ENCODE measurements at regions not wholly inside any gene's neighbourhood (a gene's known extent, or its start where the extent isn't known, plus 50 kb on each side); places are given as distances from the start of the nearest gene placed in this dataset.

- no peaks in the 10 kb centered on the region for H3K27me3 ChIP-seq (ENCODE audit: control insufficient read depth, insufficient read depth, low read length)
- DNase-seq (ENCODE audit: low read depth, low spot score), result no peak
- TF ChIP-seq CTCF (IDR thresholded peaks at IDR 0.05; ENCODE audit: low read depth, low read length), result no peak
- ChIA-PET CTCF (interaction anchor here (0.5 kb wide), 1 partner anchor 105 kb away, joined by 3 read pairs; no protein-coding TSS in a partner anchor), POLR2A (no interaction called here)
- H3K27ac ChIP-seq (ENCODE audit: low read depth, low read length), result no peak overlapping the region
- no peaks in the 10 kb centered on the region for H3K9me3 ChIP-seq (ENCODE audit: control insufficient read depth, insufficient read depth, low read length)
- no peak overlapping the region for H3K4me3 ChIP-seq (ENCODE audit: low read depth, low read length)
These were observed 169.2 kb upstream of the SPATS2L start for GRCh38 chr2:200137271-200137670.

- Histone ChIP-seq H3K4me3 (ENCODE audit: low read depth, low read length) (no peak overlapping the region), H3K27ac (ENCODE audit: low read depth, low read length) (no peak overlapping the region), H3K9me3 (ENCODE audit: control insufficient read depth, insufficient read depth, low read length) (no peaks in the 10 kb centered on the region), H3K27me3 (ENCODE audit: control insufficient read depth, insufficient read depth, low read length) (no peaks in the 10 kb centered on the region)
- DNase-seq (ENCODE audit: low read depth, low spot score), result no peak
- POLR2A ChIA-PET, result interaction anchor here (0.5 kb wide), 1 partner anchor 9 kb away, joined by 9 read pairs; no protein-coding TSS in a partner anchor
- no peak for TF ChIP-seq CTCF (IDR thresholded peaks at IDR 0.05; ENCODE audit: low read depth, low read length)
- CTCF ChIA-PET, result interaction anchor here (0.5 kb wide), 1 partner anchor 106 kb away, joined by 3 read pairs; no protein-coding TSS in a partner anchor
These were observed 168.8 kb upstream of the SPATS2L start for GRCh38 chr2:200137691-200138090.

GRCh38 chr2:200138391-200139124 is 167.9 kb upstream of the SPATS2L start:
- CTCF ChIA-PET, result interaction anchor here (0.7 to 1.6 kb wide), 2 partner anchors 8 to 9 kb away, joined by 3 to 5 read pairs; no protein-coding TSS in a partner anchor
- H3K27me3 ChIP-seq (ENCODE audit: control insufficient read depth, insufficient read depth, low read length), result no peaks in the 10 kb centered on the region
- DNase-seq (ENCODE audit: low read depth, low spot score), result peak; percentile 37
- POLR2A ChIA-PET, result interaction anchor here (0.5 kb wide), 1 partner anchor 10 kb away, joined by 9 read pairs; no protein-coding TSS in a partner anchor
- no peak for TF ChIP-seq CTCF (IDR thresholded peaks at IDR 0.05; ENCODE audit: low read depth, low read length)
- H3K9me3 ChIP-seq (ENCODE audit: control insufficient read depth, insufficient read depth, low read length), result no peaks in the 10 kb centered on the region
- H3K4me3 ChIP-seq (ENCODE audit: low read depth, low read length), result no peak overlapping the region
- H3K27ac ChIP-seq (ENCODE audit: low read depth, low read length), result no peak overlapping the region

GRCh38 chr2:200144571-200144970 is 161.9 kb upstream of the SPATS2L start:
- no peaks in the 10 kb centered on the region for H3K27me3 ChIP-seq (ENCODE audit: control insufficient read depth, insufficient read depth, low read length)
- H3K9me3 ChIP-seq (ENCODE audit: control insufficient read depth, insufficient read depth, low read length), result peaks cover 7% of the 10 kb centered on the region
- no peak overlapping the region for H3K4me3 ChIP-seq (ENCODE audit: low read depth, low read length)
- no peak for TF ChIP-seq CTCF (IDR thresholded peaks at IDR 0.05; ENCODE audit: low read depth, low read length)
- CTCF ChIA-PET, result no interaction called here
- DNase-seq (ENCODE audit: low read depth, low spot score), result no peak
- no peak overlapping the region for H3K27ac ChIP-seq (ENCODE audit: low read depth, low read length)
- POLR2A ChIA-PET, result no interaction called here

- no peak for TF ChIP-seq CTCF (IDR thresholded peaks at IDR 0.05; ENCODE audit: low read depth, low read length)
- ChIA-PET CTCF (no interaction called here), POLR2A (no interaction called here)
- H3K4me3 ChIP-seq (ENCODE audit: low read depth, low read length), result no peak overlapping the region
- DNase-seq (ENCODE audit: low read depth, low spot score), result no peak
- H3K27ac ChIP-seq (ENCODE audit: low read depth, low read length), result no peak overlapping the region
- H3K27me3 ChIP-seq (ENCODE audit: control insufficient read depth, insufficient read depth, low read length), result no peaks in the 10 kb centered on the region
- peaks cover 7% of the 10 kb centered on the region for H3K9me3 ChIP-seq (ENCODE audit: control insufficient read depth, insufficient read depth, low read length)
These were observed 160.0 kb upstream of the SPATS2L start for GRCh38 chr2:200146501-200146900.

Data from AG04450 (cell line).